Smooth muscle cell (in vitro differentiated cells): ENCODE measurements at regions not wholly inside any gene's neighbourhood (a gene's known extent, or its start where the extent isn't known, plus 50 kb on each side); places are given as distances from the start of the nearest gene placed in this dataset.
A peak's percentile ranks its signal among the peaks of the same experiment; 100 is the strongest.

Source experiments
- DNase-seq: peaks from one replicate; lab custom pipeline; 2025; ENCODE audit not compliant: unreplicated experiment; lab: John Stamatoyannopoulos, UW
- H2AFZ ChIP-seq: fragments of 200-600 bp; sonication (generic); 2 replicates; pipeline ENCODE4 v1.6.0; 2016; ENCODE audit warnings: antibody characterized with exemption, low read depth, mild to moderate bottlenecking
- H3F3A ChIP-seq: fragments of 200-600 bp; sonication (generic); 2 replicates; pipeline ENCODE4 v1.6.0; 2017; ENCODE audit warnings: antibody characterized with exemption, low read depth
- H3K27ac ChIP-seq: fragments of 200-600 bp; sonication (generic); 2 replicates; pipeline ENCODE4 v1.5.1; 2016; ENCODE audit warnings: low read depth, mild to moderate bottlenecking
- H3K27me3 ChIP-seq: fragments of 200-600 bp; sonication (generic); 2 replicates; pipeline ENCODE4 v1.6.1; 2016; ENCODE audit warnings: low read depth, mild to moderate bottlenecking
- H3K36me3 ChIP-seq: fragments of 200-600 bp; sonication (generic); 2 replicates; pipeline ENCODE4 v1.5.1; 2016; ENCODE audit warnings: low read depth
- H3K4me1 ChIP-seq: fragments of 200-600 bp; sonication (generic); 2 replicates; pipeline ENCODE4 v1.5.1; 2016; ENCODE audit warnings: low read depth
- H3K4me2 ChIP-seq: fragments of 200-600 bp; sonication (generic); 2 replicates; pipeline ENCODE4 v1.6.0; 2016; ENCODE audit warnings: mild to moderate bottlenecking
- H3K4me3 ChIP-seq: fragments of 200-600 bp; sonication (generic); 2 replicates; pipeline ENCODE4 v1.5.1; 2016; ENCODE audit warnings: mild to moderate bottlenecking
- H3K79me2 ChIP-seq: fragments of 200-600 bp; sonication (generic); 2 replicates; pipeline ENCODE4 v1.6.0; 2016; ENCODE audit warnings: low read depth, mild to moderate bottlenecking
- H3K9ac ChIP-seq: fragments of 200-600 bp; sonication (generic); 2 replicates; pipeline ENCODE4 v1.6.0; 2016; ENCODE audit warnings: low read depth
- H3K9me3 ChIP-seq: fragments of 200-600 bp; sonication (generic); replicated peaks from 2 replicates; pipeline ENCODE4 v1.5.1; 2016; ENCODE audit warnings: low read depth
- H4K20me1 ChIP-seq: fragments of 200-600 bp; sonication (generic); 2 replicates; pipeline ENCODE4 v1.6.0; 2016; ENCODE audit warnings: low read depth
- WGBS: methylation state at CpG from one replicate; pipeline ENCODE4 v1.1.7; 2016; ENCODE audit warnings: low lambda C conversion rate; 5-methylcytosine and 5-hydroxymethylcytosine counted together
- TF ChIP-seq, protein P1 (sequence below): fragments of 200-600 bp; sonication (generic); IDR thresholded peaks from 2 replicates; pipeline ENCODE4 v1.5.1; 2017; ENCODE audit warnings: borderline replicate concordance, mild to moderate bottlenecking, antibody characterized with exemption; ENCODE audit not compliant: insufficient read depth, poor library complexity, severe bottlenecking

DNA sequence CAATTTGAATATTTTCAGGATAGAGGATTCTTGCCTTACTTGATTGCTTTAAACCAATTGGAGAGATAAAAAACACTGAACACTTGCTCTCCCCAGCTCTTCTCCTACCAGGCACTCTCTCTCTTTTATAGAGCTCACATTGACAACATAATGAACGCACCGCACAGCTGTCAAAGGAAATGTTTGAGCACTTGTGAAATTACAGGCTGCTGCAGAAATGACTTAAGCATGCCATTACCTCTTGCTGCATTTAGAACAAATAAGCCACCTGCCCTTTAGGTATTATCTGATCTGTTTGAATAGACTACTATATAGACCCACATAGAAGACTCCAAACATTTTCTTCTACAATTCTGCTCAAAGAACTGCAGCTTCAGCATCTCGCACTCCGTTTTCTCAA is 227.7 kb downstream of the C4orf33 start:
- no peak for DNase-seq
- Histone ChIP-seq H3K79me2 (no peaks in the 10 kb centered on the region), H3K36me3 (no peaks in the 10 kb centered on the region), H3K9ac (no peak overlapping the region), H3K4me3 (no peak overlapping the region), H3F3A (no peaks in the 10 kb centered on the region), H3K27ac (no peak overlapping the region), H3K9me3 (no peaks in the 10 kb centered on the region), H3K4me1 (peaks cover 15% of the 10 kb centered on the region), H4K20me1 (no peaks in the 10 kb centered on the region), H3K4me2 (no peak overlapping the region), H2AFZ (no peak overlapping the region), H3K27me3 (peaks cover 28% of the 10 kb centered on the region)
- TF ChIP-seq, protein P1, sequence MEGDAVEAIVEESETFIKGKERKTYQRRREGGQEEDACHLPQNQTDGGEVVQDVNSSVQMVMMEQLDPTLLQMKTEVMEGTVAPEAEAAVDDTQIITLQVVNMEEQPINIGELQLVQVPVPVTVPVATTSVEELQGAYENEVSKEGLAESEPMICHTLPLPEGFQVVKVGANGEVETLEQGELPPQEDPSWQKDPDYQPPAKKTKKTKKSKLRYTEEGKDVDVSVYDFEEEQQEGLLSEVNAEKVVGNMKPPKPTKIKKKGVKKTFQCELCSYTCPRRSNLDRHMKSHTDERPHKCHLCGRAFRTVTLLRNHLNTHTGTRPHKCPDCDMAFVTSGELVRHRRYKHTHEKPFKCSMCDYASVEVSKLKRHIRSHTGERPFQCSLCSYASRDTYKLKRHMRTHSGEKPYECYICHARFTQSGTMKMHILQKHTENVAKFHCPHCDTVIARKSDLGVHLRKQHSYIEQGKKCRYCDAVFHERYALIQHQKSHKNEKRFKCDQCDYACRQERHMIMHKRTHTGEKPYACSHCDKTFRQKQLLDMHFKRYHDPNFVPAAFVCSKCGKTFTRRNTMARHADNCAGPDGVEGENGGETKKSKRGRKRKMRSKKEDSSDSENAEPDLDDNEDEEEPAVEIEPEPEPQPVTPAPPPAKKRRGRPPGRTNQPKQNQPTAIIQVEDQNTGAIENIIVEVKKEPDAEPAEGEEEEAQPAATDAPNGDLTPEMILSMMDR = no peak
- 83% methylated on average over 4 of the region's 4 CpGs for WGBS

DNA sequence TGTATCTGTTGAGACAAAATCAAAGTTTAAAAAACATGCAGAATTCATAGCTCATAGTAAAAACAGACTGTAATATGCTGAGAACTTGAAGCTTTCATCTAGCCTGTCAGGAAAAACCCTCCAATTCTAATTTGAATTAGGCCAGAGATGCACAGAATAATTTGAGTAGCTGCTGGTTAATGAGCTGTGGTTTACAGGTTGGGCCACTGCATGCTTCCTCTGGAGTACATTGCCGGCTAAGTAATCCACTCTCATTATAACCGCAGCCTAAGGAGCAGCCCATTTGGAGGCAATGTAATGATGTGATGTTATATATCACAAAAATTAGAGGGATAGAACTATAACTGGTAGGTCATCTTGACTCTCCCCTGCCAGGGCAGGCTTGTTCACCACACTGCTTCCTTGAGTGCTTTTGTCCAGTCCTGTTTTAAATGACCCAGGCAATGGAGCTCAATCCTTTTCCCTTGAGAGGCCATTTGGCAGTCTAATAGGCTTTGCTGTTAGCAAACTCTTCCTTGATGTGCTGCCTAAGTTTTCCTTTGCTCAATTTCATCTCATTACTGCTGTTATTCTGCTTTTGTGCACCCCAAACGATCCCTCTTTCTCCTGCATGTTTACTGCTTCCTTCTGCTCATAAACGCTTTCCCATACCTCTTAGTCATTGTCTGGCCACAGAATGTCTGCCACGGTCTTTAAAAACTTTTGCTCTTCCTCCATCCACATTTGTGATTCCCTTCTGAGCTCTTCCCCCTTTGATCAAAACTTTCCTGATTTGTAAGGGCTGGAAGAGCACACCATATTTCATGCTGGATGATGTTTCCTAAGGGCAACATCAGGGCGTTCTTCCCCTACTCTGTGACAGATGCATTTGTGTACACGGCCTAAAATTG is 230.9 kb downstream of the C4orf33 start:
- H4K20me1 ChIP-seq = no peaks in the 10 kb centered on the region
- no peak overlapping the region for H3K4me2 ChIP-seq
- WGBS = 47% methylated on average over 7 of the region's 7 CpGs
- no peak overlapping the region for H3K9ac ChIP-seq
- H3K36me3 ChIP-seq = no peaks in the 10 kb centered on the region
- H3K27me3 ChIP-seq = peaks cover 28% of the 10 kb centered on the region
- no peak overlapping the region for H3K4me3 ChIP-seq
- H2AFZ ChIP-seq = peak overlapping the region; percentile 10
- peaks cover 15% of the 10 kb centered on the region for H3K4me1 ChIP-seq
- H3K27ac ChIP-seq = no peak overlapping the region
- H3K9me3 ChIP-seq = no peaks in the 10 kb centered on the region
- no peaks in the 10 kb centered on the region for H3F3A ChIP-seq
- DNase-seq = no peak
- no peaks in the 10 kb centered on the region for H3K79me2 ChIP-seq
- TF ChIP-seq, protein P1 = no peak

DNA sequence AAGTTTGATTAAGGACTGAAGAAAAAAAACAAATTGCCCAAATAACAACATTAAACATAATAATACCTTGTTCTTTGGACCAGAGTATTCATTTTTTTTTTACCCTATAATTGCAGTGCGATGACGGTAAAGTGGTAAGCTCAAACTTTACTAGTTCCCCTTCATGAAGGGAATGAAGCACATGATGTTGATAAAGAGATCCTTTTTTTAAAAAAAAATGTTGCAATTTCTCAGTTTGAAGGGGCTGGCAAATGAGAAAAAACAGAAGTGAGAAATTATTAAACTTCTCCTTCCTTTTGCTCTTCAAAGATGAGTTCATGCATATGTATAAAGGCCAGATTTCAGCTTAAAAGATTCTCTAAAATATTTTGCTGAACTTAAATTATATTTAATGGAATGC is 231.7 kb downstream of the C4orf33 start:
- H3K27ac ChIP-seq = no peak overlapping the region
- H3K9me3 ChIP-seq = no peaks in the 10 kb centered on the region
- H3K79me2 ChIP-seq = no peaks in the 10 kb centered on the region
- no peak overlapping the region for H2AFZ ChIP-seq
- TF ChIP-seq, protein P1 = no peak
- no peaks in the 10 kb centered on the region for H3F3A ChIP-seq
- H3K27me3 ChIP-seq = peaks cover 27% of the 10 kb centered on the region
- H3K9ac ChIP-seq = no peak overlapping the region
- H4K20me1 ChIP-seq = no peaks in the 10 kb centered on the region
- 93% methylated on average over 2 of the region's 2 CpGs for WGBS
- H3K4me3 ChIP-seq = no peak overlapping the region
- H3K36me3 ChIP-seq = no peaks in the 10 kb centered on the region
- no peak overlapping the region for H3K4me2 ChIP-seq
- no peak for DNase-seq
- peaks cover 13% of the 10 kb centered on the region for H3K4me1 ChIP-seq

DNA sequence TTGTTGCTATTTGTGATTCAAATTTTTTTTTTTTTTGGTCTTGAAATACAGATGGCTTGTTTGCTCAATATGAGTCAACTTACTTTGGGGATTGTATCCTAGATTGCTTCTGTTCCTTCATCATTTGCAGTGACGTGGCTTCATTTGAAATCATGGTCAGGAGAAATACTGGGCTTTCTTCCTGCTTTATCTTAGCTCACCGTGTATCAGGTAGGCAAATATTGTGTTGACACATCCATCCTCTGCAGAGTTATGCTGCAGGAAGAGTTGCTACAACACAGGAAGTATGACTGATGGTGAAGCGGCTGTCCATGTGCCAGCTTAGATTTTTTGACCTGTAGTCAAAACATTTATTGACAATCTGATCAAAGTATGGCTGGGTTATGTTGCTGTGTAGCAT is 232.2 kb downstream of the C4orf33 start:
- Histone ChIP-seq H3K4me2 (no peak overlapping the region), H4K20me1 (no peaks in the 10 kb centered on the region), H3K9me3 (no peaks in the 10 kb centered on the region), H3K27me3 (peaks cover 23% of the 10 kb centered on the region), H3K4me3 (no peak overlapping the region), H3K4me1 (peaks cover 8% of the 10 kb centered on the region), H3K79me2 (no peaks in the 10 kb centered on the region), H3K9ac (no peak overlapping the region), H3K36me3 (no peaks in the 10 kb centered on the region), H3K27ac (no peak overlapping the region), H2AFZ (no peak overlapping the region), H3F3A (no peaks in the 10 kb centered on the region)
- TF ChIP-seq, protein P1 = no peak
- no peak for DNase-seq
- 91% methylated on average over 3 of the region's 3 CpGs for WGBS
